Stomach (tissue), 8 donors: ENCODE measurements at regions not wholly inside any gene's neighbourhood (a gene's known extent, or its start where the extent isn't known, plus 50 kb on each side); places are given as distances from the start of the nearest gene placed in this dataset.

Source experiments
- DNase-seq, 2 donors: peaks; one replicate each; pipeline versions ENCODE4 v3.0.0 to v3.0.0-alpha.2; 2013 to 2019
- H3K27ac ChIP-seq, 5 donors: fragments of 200-600 bp in 4 of 5; sonication (generic) in 4 of 5; one replicate each; pipeline ENCODE4 v1.5.1; 2013 to 2019; ENCODE audit warnings: mild to moderate bottlenecking in 1 of 5, moderate library complexity in 1 of 5
- H3K27me3 ChIP-seq, 3 donors: fragments of 200-600 bp; sonication (generic); one replicate each; pipeline ENCODE4 v1.5.1; 2017 to 2019; ENCODE audit warnings: mixed run types in 1 of 3
- H3K36me3 ChIP-seq, 4 donors: fragments of 200-600 bp; sonication (generic); 1 replicate in 3 of 4; 2 replicates in 1 of 4; pipeline ENCODE4 v1.5.1; 2016 to 2019
- H3K4me1 ChIP-seq, 4 donors: fragments of 200-600 bp; sonication (generic); one replicate each; pipeline ENCODE4 v1.5.1; 2016 to 2019
- H3K4me3 ChIP-seq, 4 donors: fragments of 200-600 bp; sonication (generic) in 3 of 4; one replicate each; pipeline ENCODE4 v1.5.1; 2016 to 2019; ENCODE audit warnings: mild to moderate bottlenecking in 1 of 4
- H3K9me3 ChIP-seq, 4 donors: fragments of 200-600 bp; sonication (generic); one replicate each; pipeline ENCODE4 v1.5.1; 2016 to 2019
- CTCF ChIP-seq, 7 experiments: fragments of 450-650 bp in 4 of 7; fragments of 200-600 bp in 3 of 7; sonication (generic) in 3 of 7; IDR thresholded peaks; one replicate each; pipeline ENCODE4 v1.5.1; 2016 to 2019; ENCODE audit warnings: antibody characterized with exemption in 7 of 7, control low read depth in 2 of 7, mild to moderate bottlenecking in 1 of 7
- EP300 ChIP-seq: sonication (generic); formaldehyde crosslinking; IDR thresholded peaks from one replicate; pipeline ENCODE4 v1.6.1; 2017; ENCODE audit warnings: antibody characterized with exemption
- POLR2A ChIP-seq, 4 donors: fragments of 450-650 bp; IDR thresholded peaks; one replicate each; pipeline ENCODE4 v1.6.1; 2016; ENCODE audit warnings: antibody characterized with exemption in 4 of 4, control low read depth in 2 of 4, mild to moderate bottlenecking in 1 of 4, moderate library complexity in 1 of 4
- POLR2AphosphoS5 ChIP-seq, 3 donors: sonication (generic); formaldehyde crosslinking; IDR thresholded peaks; one replicate each; pipeline ENCODE4 v1.6.1; 2016; ENCODE audit warnings: antibody characterized with exemption in 3 of 3
- WGBS, 5 donors: extraction: QIAGEN DNeasy Blood & Tissue Kit in 3 of 5; methylation state at CpG; one replicate each; pipeline versions ENCODE4 v1.1.5 to v1.1.7; 2013 to 2018; 5-methylcytosine and 5-hydroxymethylcytosine counted together
- intact Hi-C: fragments of 100-400 bp; cut with DNase I; formaldehyde crosslinking; loops from one replicate; pipeline ENCODE4 v1.15.1; 2023; ENCODE audit warnings: low total_unique reads
- donor health status: healthy with polysubstance abuse.
- donor health status: Bipolar disorder and iron deficiency.
- donor health status: healthy.

GRCh38 chr15:88744548-88745020 is 58.7 kb upstream of the ACAN start:
- peaks cover 0 to 42% (median 10%) of the 10 kb centered on the region in 3 donors for H3K27me3 ChIP-seq
- no peak for TF ChIP-seq POLR2A (IDR thresholded peaks at IDR 0.05)
- no peak for TF ChIP-seq CTCF (IDR thresholded peaks at IDR 0.05)
- no peak for TF ChIP-seq POLR2AphosphoS5 (IDR thresholded peaks at IDR 0.05)
- no peak for TF ChIP-seq EP300

GRCh38 chr15:88745065-88745464 is 58.2 kb upstream of the ACAN start:
- WGBS, 5 donors: 27 to 36% (median 33%) methylated on average over 2 of the region's 2 CpGs
- DNase-seq: no peak
- no peaks in the 10 kb centered on the region for H3K36me3 ChIP-seq
- no peak overlapping the region for H3K4me3 ChIP-seq
- TF ChIP-seq EP300 (no peak), CTCF (IDR thresholded peaks at IDR 0.05) (no peak), POLR2A (IDR thresholded peaks at IDR 0.05) (no peak), POLR2AphosphoS5 (IDR thresholded peaks at IDR 0.05) (no peak)
- H3K9me3 ChIP-seq: no peaks in the 10 kb centered on the region
- peaks cover 0 to 39% (median 10%) of the 10 kb centered on the region in 3 donors for H3K27me3 ChIP-seq
- intact Hi-C loops: no loop called here
- no peaks in the 10 kb centered on the region for H3K4me1 ChIP-seq
- H3K27ac ChIP-seq: no peak overlapping the region

More at GRCh38 chr15:88744548-88745020, 58.7 kb upstream of the ACAN start:
- 43 to 52% (median 49%) methylated on average over 7 of the region's 7 CpGs for WGBS, 5 donors
- H3K4me1 ChIP-seq: no peaks in the 10 kb centered on the region
- H3K27ac ChIP-seq: no peak overlapping the region
- no peaks in the 10 kb centered on the region for H3K9me3 ChIP-seq
- no peak overlapping the region for H3K4me3 ChIP-seq
- intact Hi-C loops: no loop called here
- H3K36me3 ChIP-seq: no peaks in the 10 kb centered on the region
- no peak for DNase-seq

GRCh38 chr15:88745696-88746095 is 57.5 kb upstream of the ACAN start:
- DNase-seq: no peak
- 37 to 56% (median 52%) methylated on average over 2 of the region's 2 CpGs for WGBS, 5 donors
- intact Hi-C loops: no loop called here
- no peak overlapping the region for H3K27ac ChIP-seq
- peaks cover 0 to 35% (median 10%) of the 10 kb centered on the region in 3 donors for H3K27me3 ChIP-seq
- no peaks in the 10 kb centered on the region for H3K36me3 ChIP-seq
- H3K9me3 ChIP-seq: no peaks in the 10 kb centered on the region
- H3K4me1 ChIP-seq: no peaks in the 10 kb centered on the region
- TF ChIP-seq EP300 (no peak), POLR2AphosphoS5 (IDR thresholded peaks at IDR 0.05) (no peak), POLR2A (IDR thresholded peaks at IDR 0.05) (no peak), CTCF (IDR thresholded peaks at IDR 0.05) (no peak)
- no peak overlapping the region for H3K4me3 ChIP-seq

- Histone ChIP-seq H3K27ac (no peak overlapping the region), H3K4me3 (no peak overlapping the region), H3K9me3 (no peaks in the 10 kb centered on the region), H3K4me1 (no peaks in the 10 kb centered on the region), H3K27me3 (peaks cover 0 to 28% (median 9%) of the 10 kb centered on the region in 3 donors), H3K36me3 (no peaks in the 10 kb centered on the region)
- intact Hi-C loops: no loop called here
- 38 to 49% (median 47%) methylated on average over 5 of the region's 5 CpGs for WGBS, 5 donors
- DNase-seq: no peak
- no peak for TF ChIP-seq EP300
- no peak for TF ChIP-seq POLR2A (IDR thresholded peaks at IDR 0.05)
- no peak for TF ChIP-seq POLR2AphosphoS5 (IDR thresholded peaks at IDR 0.05)
- no peak for TF ChIP-seq CTCF (IDR thresholded peaks at IDR 0.05)
Observed at GRCh38 chr15:88746451-88746850, 56.8 kb upstream of the ACAN start.
